OCI-LY7 (cell line): ENCODE measurements at regions not wholly inside any gene's neighbourhood (a gene's known extent, or its start where the extent isn't known, plus 50 kb on each side); places are given as distances from the start of the nearest gene placed in this dataset.

Source experiments
- BruUV-seq: library from RNA; stranded (reverse); fragments of 400-500 nt; replicated peaks from 2 replicates; lab custom pipeline; 2021; lab: Mats Ljungman, UMichigan
- CTCF ChIA-PET: fragments of 300-600 bp; sonication (Branson Sonifier 250); formaldehyde crosslinking; loops from one replicate; lab custom pipeline; 2022; ENCODE audit warnings: antibody characterized with exemption; ENCODE audit not compliant: unreplicated experiment; lab: Charles Lee
- POLR2A ChIA-PET: fragments of 300-600 bp; sonication (Branson Sonifier 250); formaldehyde crosslinking; loops from one replicate; lab custom pipeline; 2022; ENCODE audit warnings: antibody characterized with exemption; lab: Charles Lee
- DNase-seq: peaks from one replicate; pipeline ENCODE4 v3.0.0-alpha.2; 2015; ENCODE audit warnings: low spot score
- H2AFZ ChIP-seq: fragments of 200-600 bp; sonication (generic), shearing (Covaris generic); 2 replicates; pipeline ENCODE4 v1.6.1; 2014; ENCODE audit warnings: mild to moderate bottlenecking, antibody characterized with exemption, low read length, moderate library complexity
- H3K27ac ChIP-seq: fragments of 200-600 bp; sonication (generic); 2 replicates; pipeline ENCODE4 v1.5.1; 2014; ENCODE audit warnings: mixed run types, low read depth, mild to moderate bottlenecking, moderate library complexity, low read length, inconsistent platforms; ENCODE audit not compliant: poor library complexity, severe bottlenecking
- H3K36me3 ChIP-seq: fragments of 200-600 bp; sonication (generic); 2 replicates; pipeline ENCODE4 v1.6.1; 2014; ENCODE audit warnings: mild to moderate bottlenecking, antibody characterized with exemption, low read length, moderate library complexity, mixed read lengths; ENCODE audit not compliant: insufficient read depth
- H3K4me1 ChIP-seq: fragments of 200-600 bp; sonication (generic); 2 replicates; pipeline ENCODE4 v1.5.1; 2014; ENCODE audit warnings: mild to moderate bottlenecking, low read length; ENCODE audit not compliant: insufficient read depth, poor library complexity, severe bottlenecking
- H3K4me2 ChIP-seq: fragments of 200-600 bp; sonication (generic); 2 replicates; pipeline ENCODE4 v1.6.1; 2014; ENCODE audit warnings: mild to moderate bottlenecking, low read length
- H3K4me3 ChIP-seq: fragments of 200-600 bp; sonication (generic); 2 replicates; pipeline ENCODE4 v1.5.1; 2014; ENCODE audit warnings: mild to moderate bottlenecking, low read depth, low read length; ENCODE audit not compliant: poor library complexity, severe bottlenecking
- H3K79me2 ChIP-seq: fragments of 200-600 bp; sonication (generic); 2 replicates; pipeline ENCODE4 v1.6.1; 2016; ENCODE audit warnings: low read depth, mild to moderate bottlenecking, low read length, moderate library complexity, mixed read lengths; ENCODE audit not compliant: insufficient read depth
- H3K9me2 ChIP-seq: fragments of 200-600 bp; sonication (generic); 2 replicates; pipeline ENCODE4 v1.6.1; 2016; ENCODE audit warnings: mild to moderate bottlenecking, low read length, mixed read lengths; ENCODE audit not compliant: insufficient read depth
- H3K9me3 ChIP-seq: fragments of 200-600 bp; sonication (generic); 2 replicates; pipeline ENCODE4 v1.6.1; 2014; ENCODE audit warnings: mild to moderate bottlenecking, mixed run types, low read length, mixed read lengths
- H4K20me1 ChIP-seq: fragments of 200-600 bp; sonication (generic); 2 replicates; pipeline ENCODE4 v1.6.1; 2014; ENCODE audit warnings: mild to moderate bottlenecking, antibody characterized with exemption, low read length, moderate library complexity, mixed read lengths; ENCODE audit not compliant: insufficient read depth
- CTCF ChIP-seq: fragments of 200-600 bp; sonication (generic); conservative IDR thresholded peaks from 2 replicates; pipeline ENCODE4 v1.5.1; 2014; ENCODE audit warnings: mild to moderate bottlenecking, antibody characterized with exemption, low read length, moderate library complexity, mixed read lengths
- EZH2phosphoT487 ChIP-seq: fragments of 200-600 bp; sonication (generic); IDR thresholded peaks from 2 replicates; pipeline ENCODE4 v1.6.1; 2018; ENCODE audit warnings: low read depth, borderline replicate concordance, mild to moderate bottlenecking, mixed run types, antibody characterized with exemption, low read length, moderate library complexity, mixed read lengths
- intact Hi-C: fragments of 100-400 bp; cut with micrococcal nuclease; formaldehyde crosslinking; loops from one replicate; pipeline ENCODE4 v1.10.0; 2022; ENCODE audit not compliant: unreplicated experiment

GRCh38 chr22:49026494-49027367, 800.9 kb downstream of the BRD1 start:
- no TSS peak for BruUV-seq
- no peaks in the 10 kb centered on the region for H3K79me2 ChIP-seq
- ChIA-PET CTCF (no interaction called here), POLR2A (no interaction called here)
- H3K36me3 ChIP-seq: no peaks in the 10 kb centered on the region
- H3K9me2 ChIP-seq: no peaks in the 10 kb centered on the region
- H4K20me1 ChIP-seq: no peaks in the 10 kb centered on the region
- no peaks in the 10 kb centered on the region for H3K4me1 ChIP-seq
- TF ChIP-seq EZH2phosphoT487: no peak
- peak; percentile 67 for TF ChIP-seq CTCF
- no peak overlapping the region for H2AFZ ChIP-seq
- no peak overlapping the region for H3K4me2 ChIP-seq
- no peaks in the 10 kb centered on the region for H3K9me3 ChIP-seq
- intact Hi-C loops: no loop called here
- H3K4me3 ChIP-seq: no peak overlapping the region
- H3K27ac ChIP-seq: no peak overlapping the region
- DNase-seq: peak; percentile 14

- no peaks in the 10 kb centered on the region for H3K9me2 ChIP-seq
- no TSS peak for BruUV-seq
- POLR2A ChIA-PET: no interaction called here
Observed at GRCh38 chr22:49025791-49026493, 801.7 kb downstream of the BRD1 start.

More at GRCh38 chr22:49025791-49026493, 801.7 kb downstream of the BRD1 start:
- intact Hi-C loops: no loop called here
- no peaks in the 10 kb centered on the region for H3K79me2 ChIP-seq
- H3K9me3 ChIP-seq: no peaks in the 10 kb centered on the region
- no peak overlapping the region for H3K27ac ChIP-seq
- no peak for TF ChIP-seq CTCF
- no peak for TF ChIP-seq EZH2phosphoT487
- H2AFZ ChIP-seq: no peak overlapping the region
- H3K4me2 ChIP-seq: no peak overlapping the region
- H3K4me1 ChIP-seq: no peaks in the 10 kb centered on the region
- DNase-seq: no peak
- H4K20me1 ChIP-seq: no peaks in the 10 kb centered on the region
- H3K4me3 ChIP-seq: no peak overlapping the region
- no peaks in the 10 kb centered on the region for H3K36me3 ChIP-seq
- CTCF ChIA-PET: interaction anchor here (0.6 kb wide), 1 partner anchor 209 kb away, joined by 10 read pairs; no protein-coding TSS in a partner anchor
